ENCODE measurements at regions not wholly inside any gene's neighbourhood (a gene's known extent, or its start where the extent isn't known, plus 50 kb on each side); places are given as distances from the start of the nearest gene placed in this dataset.

GRCh38 chr5:143586781-143587362 lies 183.4 kb upstream of the NR3C1 start:
- no peak for DNase-seq (ENCODE audit: low read depth, low spot score)

- no peak for DNase-seq (ENCODE audit: low read depth, low spot score)
Observed at GRCh38 chr5:143585970-143586369, 182.5 kb upstream of the NR3C1 start.

- DNase-seq (ENCODE audit: low read depth, low spot score): no peak
Observed at GRCh38 chr5:143583409-143583808, 179.9 kb upstream of the NR3C1 start.

GRCh38 chr5:143582869-143583268 lies 179.4 kb upstream of the NR3C1 start:
- no peak for DNase-seq (ENCODE audit: low read depth, low spot score)

GRCh38 chr5:143582176-143582575 lies 178.7 kb upstream of the NR3C1 start:
- no peak for DNase-seq (ENCODE audit: low read depth, low spot score)

- no peak for DNase-seq (ENCODE audit: low read depth, low spot score)
Observed at GRCh38 chr5:143581649-143582048, 178.2 kb upstream of the NR3C1 start.

- DNase-seq (ENCODE audit: low read depth, low spot score): no peak
Observed at GRCh38 chr5:143581147-143581546, 177.7 kb upstream of the NR3C1 start.

GRCh38 chr5:143576711-143577484 lies 173.4 kb upstream of the NR3C1 start:
- DNase-seq (ENCODE audit: low read depth, low spot score): peak; percentile 62

- DNase-seq (ENCODE audit: low read depth, low spot score): no peak
Observed at GRCh38 chr5:143575286-143575685, 171.8 kb upstream of the NR3C1 start.

- DNase-seq (ENCODE audit: low read depth, low spot score): no peak
Observed at GRCh38 chr5:143574236-143574635, 170.8 kb upstream of the NR3C1 start.

- DNase-seq (ENCODE audit: low read depth, low spot score): no peak
Observed at GRCh38 chr5:143573568-143574170, 170.2 kb upstream of the NR3C1 start.

GRCh38 chr5:143572671-143573070 lies 169.2 kb upstream of the NR3C1 start:
- no peak for DNase-seq (ENCODE audit: low read depth, low spot score)

GRCh38 chr5:143571642-143572624 lies 168.4 kb upstream of the NR3C1 start:
- no peak for DNase-seq (ENCODE audit: low read depth, low spot score)

GRCh38 chr5:143570989-143571388 lies 167.5 kb upstream of the NR3C1 start:
- no peak for DNase-seq (ENCODE audit: low read depth, low spot score)

GRCh38 chr5:143569722-143570567 lies 166.5 kb upstream of the NR3C1 start:
- DNase-seq (ENCODE audit: low read depth, low spot score): no peak

- no peak for DNase-seq (ENCODE audit: low read depth, low spot score)
Observed at GRCh38 chr5:143569213-143569701, 165.8 kb upstream of the NR3C1 start.

GRCh38 chr5:143567583-143568504 lies 164.4 kb upstream of the NR3C1 start:
- DNase-seq (ENCODE audit: low read depth, low spot score): no peak

- no peak for DNase-seq (ENCODE audit: low read depth, low spot score)
Observed at GRCh38 chr5:143566139-143566538, 162.7 kb upstream of the NR3C1 start.

- DNase-seq (ENCODE audit: low read depth, low spot score): no peak
Observed at GRCh38 chr5:143564417-143564816, 160.9 kb upstream of the NR3C1 start.

GRCh38 chr5:143562935-143563334 lies 159.4 kb upstream of the NR3C1 start:
- peak; percentile 65 for DNase-seq (ENCODE audit: low read depth, low spot score)

All from smooth muscle cell of the brain vasculature (primary cell).